Prostate gland (tissue), 2 donors: ENCODE measurements at regions not wholly inside any gene's neighbourhood (a gene's known extent, or its start where the extent isn't known, plus 50 kb on each side); places are given as distances from the start of the nearest gene placed in this dataset.

ENCODE experiments used
- DNase-seq: peaks from one replicate; pipeline ENCODE4 v3.0.0-alpha.2; 2019; ENCODE audit warnings: low spot score
- H3K27ac ChIP-seq, 2 donors: fragments of 200-600 bp; sonication (generic); 2 replicates each; pipeline ENCODE4 v1.5.1; 2017 to 2019
- H3K27me3 ChIP-seq: fragments of 200-600 bp; sonication (generic); replicated peaks from 2 replicates; pipeline ENCODE4 v1.5.1; 2019; ENCODE audit not compliant: insufficient read depth
- H3K36me3 ChIP-seq, 2 donors: fragments of 200-600 bp; sonication (generic); 1 replicate in 1 of 2; 2 replicates in 1 of 2; pipeline versions ENCODE4 v1.5.1 to v1.8.1; 2017 to 2019
- H3K4me1 ChIP-seq: fragments of 200-600 bp; sonication (generic); replicated peaks from 2 replicates; pipeline ENCODE4 v1.5.1; 2019
- H3K4me3 ChIP-seq, 2 donors: fragments of 200-600 bp; sonication (generic); 2 replicates each; pipeline ENCODE4 v1.5.1; 2017 to 2019
- H3K9me3 ChIP-seq: fragments of 200-600 bp; sonication (generic); 2 replicates; pipeline ENCODE4 v1.5.1; 2017
- POLR2A ChIP-seq: fragments of 450-650 bp; IDR thresholded peaks from one replicate; pipeline ENCODE4 v1.6.1; 2016; ENCODE audit warnings: antibody characterized with exemption, mild to moderate bottlenecking
- POLR2AphosphoS5 ChIP-seq: sonication (generic); formaldehyde crosslinking; IDR thresholded peaks from one replicate; pipeline ENCODE4 v1.6.1; 2017; ENCODE audit warnings: antibody characterized with exemption
- WGBS: methylation state at CpG from one replicate; pipeline ENCODE4 v1.1.5; 2018; 5-methylcytosine and 5-hydroxymethylcytosine counted together
- intact Hi-C: fragments of 100-400 bp; cut with DNase I; formaldehyde crosslinking; loops from one replicate; pipeline ENCODE4 v1.14.2; 2022
- TF ChIP-seq, protein P1 (sequence below), 4 experiments: fragments of 200-600 bp in 2 of 4; fragments of 450-650 bp in 2 of 4; sonication (generic) in 2 of 4; IDR thresholded peaks; 1 replicate in 3 of 4; 2 replicates in 1 of 4; pipeline ENCODE4 v1.5.1; 2016 to 2019; ENCODE audit warnings: antibody characterized with exemption in 4 of 4, mild to moderate bottlenecking in 2 of 4, moderate library complexity in 2 of 4

- no peak overlapping the region for H3K27ac ChIP-seq
- no peaks in the 10 kb centered on the region for H3K36me3 ChIP-seq
- peaks cover 4% of the 10 kb centered on the region for H3K4me1 ChIP-seq
- intact Hi-C loops = no loop called here
- no peak overlapping the region for H3K4me3 ChIP-seq
- 100% methylated on average over 2 of the region's 2 CpGs for WGBS
- DNase-seq = no peak
- TF ChIP-seq, protein P1, sequence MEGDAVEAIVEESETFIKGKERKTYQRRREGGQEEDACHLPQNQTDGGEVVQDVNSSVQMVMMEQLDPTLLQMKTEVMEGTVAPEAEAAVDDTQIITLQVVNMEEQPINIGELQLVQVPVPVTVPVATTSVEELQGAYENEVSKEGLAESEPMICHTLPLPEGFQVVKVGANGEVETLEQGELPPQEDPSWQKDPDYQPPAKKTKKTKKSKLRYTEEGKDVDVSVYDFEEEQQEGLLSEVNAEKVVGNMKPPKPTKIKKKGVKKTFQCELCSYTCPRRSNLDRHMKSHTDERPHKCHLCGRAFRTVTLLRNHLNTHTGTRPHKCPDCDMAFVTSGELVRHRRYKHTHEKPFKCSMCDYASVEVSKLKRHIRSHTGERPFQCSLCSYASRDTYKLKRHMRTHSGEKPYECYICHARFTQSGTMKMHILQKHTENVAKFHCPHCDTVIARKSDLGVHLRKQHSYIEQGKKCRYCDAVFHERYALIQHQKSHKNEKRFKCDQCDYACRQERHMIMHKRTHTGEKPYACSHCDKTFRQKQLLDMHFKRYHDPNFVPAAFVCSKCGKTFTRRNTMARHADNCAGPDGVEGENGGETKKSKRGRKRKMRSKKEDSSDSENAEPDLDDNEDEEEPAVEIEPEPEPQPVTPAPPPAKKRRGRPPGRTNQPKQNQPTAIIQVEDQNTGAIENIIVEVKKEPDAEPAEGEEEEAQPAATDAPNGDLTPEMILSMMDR (IDR thresholded peaks at IDR 0.05) = no peak
- no peak for TF ChIP-seq POLR2AphosphoS5
- TF ChIP-seq POLR2A = no peak
- no peaks in the 10 kb centered on the region for H3K9me3 ChIP-seq
- no peaks in the 10 kb centered on the region for H3K27me3 ChIP-seq
Measured at GRCh38 chr1:181263444-181263843, 174.9 kb downstream of the IER5 start.

GRCh38 chr1:181264821-181265220 is 176.3 kb downstream of the IER5 start:
- Histone ChIP-seq H3K27ac (no peak overlapping the region), H3K4me1 (no peaks in the 10 kb centered on the region), H3K4me3 (no peak overlapping the region), H3K9me3 (no peaks in the 10 kb centered on the region), H3K36me3 (no peaks in the 10 kb centered on the region), H3K27me3 (no peaks in the 10 kb centered on the region)
- intact Hi-C loops = no loop called here
- no peak for TF ChIP-seq POLR2A
- TF ChIP-seq POLR2AphosphoS5 = no peak
- TF ChIP-seq, protein P1 (IDR thresholded peaks at IDR 0.05) = no peak
- WGBS = 71% methylated on average over 3 of the region's 3 CpGs
- no peak for DNase-seq

- no peaks in the 10 kb centered on the region for H3K9me3 ChIP-seq
- H3K27me3 ChIP-seq = no peaks in the 10 kb centered on the region
- H3K4me3 ChIP-seq = no peak overlapping the region
- no peaks in the 10 kb centered on the region for H3K4me1 ChIP-seq
- intact Hi-C loops = no loop called here
- H3K27ac ChIP-seq = no peak overlapping the region
- DNase-seq = no peak
- no peaks in the 10 kb centered on the region for H3K36me3 ChIP-seq
- no peak for TF ChIP-seq POLR2AphosphoS5
- TF ChIP-seq, protein P1 (IDR thresholded peaks at IDR 0.05) = no peak
- no peak for TF ChIP-seq POLR2A
Measured at GRCh38 chr1:181284978-181285377, 196.5 kb downstream of the IER5 start.

DNA sequence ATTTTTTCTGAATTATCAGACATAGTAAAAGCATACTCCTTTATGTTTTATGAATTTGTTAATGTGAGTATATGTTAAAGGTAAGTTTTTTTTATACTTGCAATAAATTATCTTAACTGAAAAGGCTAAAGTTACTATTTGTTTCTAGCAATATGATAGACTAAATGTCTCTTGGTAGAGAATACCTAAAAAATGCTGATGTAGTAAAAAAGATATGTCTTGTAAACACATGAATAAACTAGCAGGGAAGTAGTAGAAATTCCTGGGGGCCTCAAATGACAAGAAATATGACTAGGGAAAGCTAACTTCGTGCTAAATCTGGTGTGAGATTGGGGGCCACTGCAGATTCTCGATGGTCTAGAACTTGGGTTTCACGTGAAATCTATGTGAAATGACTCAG is 188.1 kb upstream of the CACNA1E start:
- WGBS = 78% methylated on average over 3 of the region's 3 CpGs
- intact Hi-C loops = no loop called here
- no peaks in the 10 kb centered on the region for H3K9me3 ChIP-seq

GRCh38 chr1:181296180-181296579 is 187.1 kb upstream of the CACNA1E start:
- TF ChIP-seq POLR2AphosphoS5 (no peak), POLR2A (no peak)
- TF ChIP-seq, protein P1 (IDR thresholded peaks at IDR 0.05) = no peak
- H3K27me3 ChIP-seq = no peaks in the 10 kb centered on the region

More for the DNA sequence above, 188.1 kb upstream of the CACNA1E start:
- no peaks in the 10 kb centered on the region for H3K36me3 ChIP-seq
- TF ChIP-seq, protein P1 (IDR thresholded peaks at IDR 0.05) = no peak
- TF ChIP-seq POLR2AphosphoS5 (no peak), POLR2A (no peak)
- no peaks in the 10 kb centered on the region for H3K4me1 ChIP-seq
- H3K27me3 ChIP-seq = no peaks in the 10 kb centered on the region
- no peak for DNase-seq
- no peak overlapping the region for H3K4me3 ChIP-seq
- no peak overlapping the region for H3K27ac ChIP-seq

More at GRCh38 chr1:181296180-181296579, 187.1 kb upstream of the CACNA1E start:
- H3K27ac ChIP-seq = no peak overlapping the region
- no peaks in the 10 kb centered on the region for H3K4me1 ChIP-seq
- no peaks in the 10 kb centered on the region for H3K36me3 ChIP-seq
- intact Hi-C loops = no loop called here
- H3K9me3 ChIP-seq = no peaks in the 10 kb centered on the region
- 77% methylated on average over 2 of the region's 2 CpGs for WGBS
- DNase-seq = no peak
- no peak overlapping the region for H3K4me3 ChIP-seq
